ENCODE measurements at regions not wholly inside any gene's neighbourhood (a gene's known extent, or its start where the extent isn't known, plus 50 kb on each side); places are given as distances from the start of the nearest gene placed in this dataset.
A peak's percentile ranks its signal among the peaks of the same experiment; 100 is the strongest.
"Not testable (repeated sequence)": the region's sequence is repeated elsewhere in the genome, so short reads cannot be mapped to it uniquely, and the experiment has no call there.

- TF ChIP-seq POLR2A (IDR thresholded peaks at IDR 0.05) (no peak), CTCF (IDR thresholded peaks at IDR 0.05) (no peak), EP300 (IDR thresholded peaks at IDR 0.05) (no peak)
- Histone ChIP-seq H3K4me3 (no peak overlapping the region), H3K27ac (no peak overlapping the region), H3K36me3 (no peaks in the 10 kb centered on the region), H3K27me3 (no peaks in the 10 kb centered on the region), H3K9me3 (no peaks in the 10 kb centered on the region), H3K4me1 (peaks cover 0 to 15% (median 0%) of the 10 kb centered on the region in 3 donors)
- 90 to 92% methylated on average over 3 to 6 of the region's 42 CpGs for WGBS, 2 donors (ENCODE audit: low coverage in 1 of 2)
- no peak for ATAC-seq
Measured at GRCh38 chr9:89680547-89681467, 76.0 kb downstream of the GADD45G start.

GRCh38 chr9:89681468-89681859 is 76.7 kb downstream of the GADD45G start:
- not testable (repeated sequence) for H3K9me3 ChIP-seq, H3K4me1 ChIP-seq, H3K27me3 ChIP-seq, H3K36me3 ChIP-seq, H3K27ac ChIP-seq, ATAC-seq, H3K4me3 ChIP-seq
- no CpG with 5 or more reads among the region's 17 CpGs for WGBS, 2 donors (ENCODE audit: low coverage in 1 of 2)

- H3K4me3 ChIP-seq: no peak overlapping the region
- TF ChIP-seq EP300 (IDR thresholded peaks at IDR 0.05) (no peak), POLR2A (IDR thresholded peaks at IDR 0.05) (no peak), POLR2AphosphoS5 (IDR thresholded peaks at IDR 0.05) (no peak), CTCF (IDR thresholded peaks at IDR 0.05) (no peak)
- ATAC-seq: no peak
- H3K4me1 ChIP-seq: no peaks in the 10 kb centered on the region
- no peak overlapping the region for H3K27ac ChIP-seq
- H3K9me3 ChIP-seq: no peaks in the 10 kb centered on the region
- H3K27me3 ChIP-seq: no peaks in the 10 kb centered on the region
- H3K36me3 ChIP-seq: no peaks in the 10 kb centered on the region
- 86 to 88% methylated on average over 2 to 4 of the region's 6 CpGs for WGBS, 2 donors (ENCODE audit: low coverage in 1 of 2)
Measured at GRCh38 chr9:89683626-89684025, 78.8 kb downstream of the GADD45G start.

GRCh38 chr9:89684218-89684617 is 79.4 kb downstream of the GADD45G start:
- no peak for ATAC-seq
- Histone ChIP-seq H3K4me1 (no peaks in the 10 kb centered on the region), H3K4me3 (no peak overlapping the region), H3K9me3 (no peaks in the 10 kb centered on the region), H3K36me3 (no peaks in the 10 kb centered on the region), H3K27me3 (no peaks in the 10 kb centered on the region), H3K27ac (no peak overlapping the region)
- 83 to 93% methylated on average over 3 to 4 of the region's 4 CpGs for WGBS, 2 donors (ENCODE audit: low coverage in 1 of 2)
- TF ChIP-seq POLR2AphosphoS5 (IDR thresholded peaks at IDR 0.05) (no peak), CTCF (IDR thresholded peaks at IDR 0.05) (no peak), EP300 (IDR thresholded peaks at IDR 0.05) (no peak), POLR2A (IDR thresholded peaks at IDR 0.05) (no peak)

GRCh38 chr9:89684912-89685636 is 80.3 kb downstream of the GADD45G start:
- Histone ChIP-seq H3K4me1 (no peaks in the 10 kb centered on the region), H3K4me3 (no peak overlapping the region), H3K27ac (no peak overlapping the region), H3K9me3 (no peaks in the 10 kb centered on the region), H3K27me3 (no peaks in the 10 kb centered on the region), H3K36me3 (no peaks in the 10 kb centered on the region)
- ATAC-seq: peak; percentile 26
- WGBS, 2 donors (ENCODE audit: low coverage in 1 of 2): 75 to 83% methylated on average over 1 to 10 of the region's 18 CpGs
- no peak for TF ChIP-seq CTCF (IDR thresholded peaks at IDR 0.05)
- TF ChIP-seq POLR2AphosphoS5 (IDR thresholded peaks at IDR 0.05): no peak
- TF ChIP-seq POLR2A (IDR thresholded peaks at IDR 0.05): no peak
- TF ChIP-seq EP300 (IDR thresholded peaks at IDR 0.05): no peak

All from gastroesophageal sphincter (tissue), 4 donors.